KMS-11 (cell line): ENCODE measurements at regions not wholly inside any gene's neighbourhood (a gene's known extent, or its start where the extent isn't known, plus 50 kb on each side); places are given as distances from the start of the nearest gene placed in this dataset.

Experiments
- H2AFZ ChIP-seq: fragments of 200-600 bp; sonication (generic); 2 replicates; pipeline ENCODE4 v1.6.1; 2016; ENCODE audit warnings: antibody characterized with exemption, mixed run types, low read depth
- H3K27ac ChIP-seq: fragments of 200-600 bp; sonication (generic); 2 replicates; pipeline ENCODE4 v1.6.1; 2016; ENCODE audit warnings: mild to moderate bottlenecking, mixed run types
- H3K27me3 ChIP-seq: fragments of 200-600 bp; sonication (generic); 2 replicates; pipeline ENCODE4 v1.6.1; 2017; ENCODE audit warnings: mild to moderate bottlenecking, low read depth, mixed run types, moderate library complexity; ENCODE audit not compliant: insufficient read depth
- H3K36me3 ChIP-seq: fragments of 200-600 bp; sonication (generic); 2 replicates; pipeline ENCODE4 v1.6.1; 2017; ENCODE audit warnings: mild to moderate bottlenecking, mixed run types; ENCODE audit not compliant: insufficient read depth
- H3K4me1 ChIP-seq: fragments of 200-600 bp; sonication (generic); 2 replicates; pipeline ENCODE4 v1.6.1; 2016; ENCODE audit warnings: mild to moderate bottlenecking, low read depth, mixed run types; ENCODE audit not compliant: poor library complexity, severe bottlenecking
- H3K4me2 ChIP-seq: fragments of 200-600 bp; sonication (generic); 2 replicates; pipeline ENCODE4 v1.7.0; 2016; ENCODE audit warnings: mild to moderate bottlenecking, mixed run types
- H3K4me3 ChIP-seq: fragments of 200-600 bp; sonication (generic); IDR thresholded peaks from 2 replicates; pipeline ENCODE4 v1.6.1; 2017; ENCODE audit warnings: low read depth, low read length, mixed read lengths; ENCODE audit not compliant: insufficient read depth
- H3K79me2 ChIP-seq: fragments of 200-600 bp; sonication (generic); 2 replicates; pipeline ENCODE4 v1.6.1; 2016; ENCODE audit warnings: low read depth, mixed run types; ENCODE audit not compliant: insufficient read depth
- H3K9ac ChIP-seq: fragments of 200-600 bp; sonication (generic); 2 replicates; pipeline ENCODE4 v1.6.1; 2016; ENCODE audit warnings: mild to moderate bottlenecking, mixed run types
- H4K20me1 ChIP-seq: fragments of 200-600 bp; sonication (generic); 2 replicates; pipeline ENCODE4 v1.6.1; 2016; ENCODE audit warnings: mild to moderate bottlenecking, mixed run types; ENCODE audit not compliant: insufficient read depth
- TF ChIP-seq, protein P1 (sequence below): fragments of 200-600 bp; sonication (generic); conservative IDR thresholded peaks from 2 replicates; pipeline ENCODE4 v1.6.1; 2017; ENCODE audit warnings: low read depth, mild to moderate bottlenecking, antibody characterized with exemption, low read length, moderate library complexity, mixed read lengths

- Histone ChIP-seq H3K27me3 (no peaks in the 10 kb centered on the region), H3K9ac (no peak overlapping the region), H2AFZ (no peak overlapping the region), H4K20me1 (no peaks in the 10 kb centered on the region), H3K4me1 (no peaks in the 10 kb centered on the region), H3K79me2 (no peaks in the 10 kb centered on the region), H3K27ac (no peak overlapping the region), H3K4me3 (no peak overlapping the region), H3K36me3 (no peaks in the 10 kb centered on the region), H3K4me2 (no peak overlapping the region)
- TF ChIP-seq, protein P1, sequence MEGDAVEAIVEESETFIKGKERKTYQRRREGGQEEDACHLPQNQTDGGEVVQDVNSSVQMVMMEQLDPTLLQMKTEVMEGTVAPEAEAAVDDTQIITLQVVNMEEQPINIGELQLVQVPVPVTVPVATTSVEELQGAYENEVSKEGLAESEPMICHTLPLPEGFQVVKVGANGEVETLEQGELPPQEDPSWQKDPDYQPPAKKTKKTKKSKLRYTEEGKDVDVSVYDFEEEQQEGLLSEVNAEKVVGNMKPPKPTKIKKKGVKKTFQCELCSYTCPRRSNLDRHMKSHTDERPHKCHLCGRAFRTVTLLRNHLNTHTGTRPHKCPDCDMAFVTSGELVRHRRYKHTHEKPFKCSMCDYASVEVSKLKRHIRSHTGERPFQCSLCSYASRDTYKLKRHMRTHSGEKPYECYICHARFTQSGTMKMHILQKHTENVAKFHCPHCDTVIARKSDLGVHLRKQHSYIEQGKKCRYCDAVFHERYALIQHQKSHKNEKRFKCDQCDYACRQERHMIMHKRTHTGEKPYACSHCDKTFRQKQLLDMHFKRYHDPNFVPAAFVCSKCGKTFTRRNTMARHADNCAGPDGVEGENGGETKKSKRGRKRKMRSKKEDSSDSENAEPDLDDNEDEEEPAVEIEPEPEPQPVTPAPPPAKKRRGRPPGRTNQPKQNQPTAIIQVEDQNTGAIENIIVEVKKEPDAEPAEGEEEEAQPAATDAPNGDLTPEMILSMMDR = no peak
Observed at GRCh38 chr6:128672023-128672422, 151.6 kb upstream of the PTPRK start.

- TF ChIP-seq, protein P1 = no peak
- Histone ChIP-seq H3K79me2 (no peaks in the 10 kb centered on the region), H3K4me3 (no peak overlapping the region), H3K4me2 (no peak overlapping the region), H3K4me1 (no peaks in the 10 kb centered on the region), H4K20me1 (no peaks in the 10 kb centered on the region), H3K27me3 (no peaks in the 10 kb centered on the region), H3K9ac (no peak overlapping the region), H2AFZ (no peak overlapping the region), H3K36me3 (no peaks in the 10 kb centered on the region), H3K27ac (no peak overlapping the region)
Observed at GRCh38 chr6:128667339-128667858, 147.0 kb upstream of the PTPRK start.

- Histone ChIP-seq H3K9ac (no peak overlapping the region), H3K79me2 (no peaks in the 10 kb centered on the region), H3K27ac (no peak overlapping the region), H3K4me1 (no peaks in the 10 kb centered on the region), H4K20me1 (no peaks in the 10 kb centered on the region), H3K4me3 (no peak overlapping the region), H3K36me3 (no peaks in the 10 kb centered on the region), H3K27me3 (no peaks in the 10 kb centered on the region), H3K4me2 (no peak overlapping the region), H2AFZ (no peak overlapping the region)
- TF ChIP-seq, protein P1 = no peak
Observed at GRCh38 chr6:128666405-128666804, 146.0 kb upstream of the PTPRK start.

GRCh38 chr6:128663238-128663637 is 142.8 kb upstream of the PTPRK start:
- Histone ChIP-seq H3K27ac (no peak overlapping the region), H2AFZ (no peak overlapping the region), H4K20me1 (no peaks in the 10 kb centered on the region), H3K79me2 (no peaks in the 10 kb centered on the region), H3K9ac (no peak overlapping the region), H3K4me2 (no peak overlapping the region), H3K4me1 (no peaks in the 10 kb centered on the region), H3K27me3 (no peaks in the 10 kb centered on the region), H3K4me3 (no peak overlapping the region), H3K36me3 (no peaks in the 10 kb centered on the region)
- TF ChIP-seq, protein P1 = no peak
